ENCODE measurements at regions not wholly inside any gene's neighbourhood (a gene's known extent, or its start where the extent isn't known, plus 50 kb on each side); places are given as distances from the start of the nearest gene placed in this dataset.

DNA sequence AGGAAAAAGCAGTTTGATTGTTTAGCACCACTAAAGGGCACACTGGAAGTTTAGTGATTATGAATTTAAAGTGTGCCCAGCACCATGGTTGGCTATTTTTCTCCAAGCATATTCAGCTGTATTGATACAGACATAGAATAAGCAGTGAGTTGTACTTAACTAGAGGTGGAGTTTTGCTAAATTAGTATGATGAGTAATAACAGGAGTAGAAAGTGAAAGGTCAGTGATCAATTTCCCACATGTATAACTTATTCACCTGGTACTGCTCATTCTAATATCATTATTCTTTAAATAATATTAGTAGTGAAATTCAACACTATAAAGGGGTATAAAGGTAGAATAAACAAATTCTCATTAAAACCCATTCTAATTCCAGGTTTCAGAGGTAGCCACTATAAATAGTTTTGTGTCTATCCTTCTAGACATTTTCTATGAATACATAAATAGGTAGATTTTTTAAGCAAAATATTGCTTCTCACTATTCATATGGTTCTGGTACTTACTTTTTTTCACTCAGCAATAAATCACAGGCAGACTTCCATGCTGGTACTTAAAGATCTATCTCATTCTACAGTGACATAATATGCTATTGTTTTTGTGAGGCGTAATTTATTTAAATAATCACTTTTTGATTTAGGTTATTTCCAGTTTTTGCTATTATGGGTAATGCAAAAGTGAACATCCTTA lies 732.9 kb downstream of the VGLL3 start:
- ATAC-seq (no peak), DNase-seq (no peak)
- TF ChIP-seq, protein P1, sequence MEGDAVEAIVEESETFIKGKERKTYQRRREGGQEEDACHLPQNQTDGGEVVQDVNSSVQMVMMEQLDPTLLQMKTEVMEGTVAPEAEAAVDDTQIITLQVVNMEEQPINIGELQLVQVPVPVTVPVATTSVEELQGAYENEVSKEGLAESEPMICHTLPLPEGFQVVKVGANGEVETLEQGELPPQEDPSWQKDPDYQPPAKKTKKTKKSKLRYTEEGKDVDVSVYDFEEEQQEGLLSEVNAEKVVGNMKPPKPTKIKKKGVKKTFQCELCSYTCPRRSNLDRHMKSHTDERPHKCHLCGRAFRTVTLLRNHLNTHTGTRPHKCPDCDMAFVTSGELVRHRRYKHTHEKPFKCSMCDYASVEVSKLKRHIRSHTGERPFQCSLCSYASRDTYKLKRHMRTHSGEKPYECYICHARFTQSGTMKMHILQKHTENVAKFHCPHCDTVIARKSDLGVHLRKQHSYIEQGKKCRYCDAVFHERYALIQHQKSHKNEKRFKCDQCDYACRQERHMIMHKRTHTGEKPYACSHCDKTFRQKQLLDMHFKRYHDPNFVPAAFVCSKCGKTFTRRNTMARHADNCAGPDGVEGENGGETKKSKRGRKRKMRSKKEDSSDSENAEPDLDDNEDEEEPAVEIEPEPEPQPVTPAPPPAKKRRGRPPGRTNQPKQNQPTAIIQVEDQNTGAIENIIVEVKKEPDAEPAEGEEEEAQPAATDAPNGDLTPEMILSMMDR (IDR thresholded peaks at IDR 0.05): no peak
- no peak overlapping the region for H3K27ac ChIP-seq
- no peaks in the 10 kb centered on the region for H3K27me3 ChIP-seq (ENCODE audit: insufficient read depth in 3 of 3, low read length in 2 of 3)
- H3K9me3 ChIP-seq: no peaks in the 10 kb centered on the region
- 87 to 97% (median 90%) methylated on average over 1 of the region's 1 CpG for WGBS, 3 donors
- no peak overlapping the region for H3K4me3 ChIP-seq
- no peaks in the 10 kb centered on the region for H3K36me3 ChIP-seq (ENCODE audit: insufficient read depth in 1 of 2, low read depth in 1 of 2)
- intact Hi-C loops (cut with DNase I): no loop called here
- H3K4me1 ChIP-seq: no peaks in the 10 kb centered on the region

DNA sequence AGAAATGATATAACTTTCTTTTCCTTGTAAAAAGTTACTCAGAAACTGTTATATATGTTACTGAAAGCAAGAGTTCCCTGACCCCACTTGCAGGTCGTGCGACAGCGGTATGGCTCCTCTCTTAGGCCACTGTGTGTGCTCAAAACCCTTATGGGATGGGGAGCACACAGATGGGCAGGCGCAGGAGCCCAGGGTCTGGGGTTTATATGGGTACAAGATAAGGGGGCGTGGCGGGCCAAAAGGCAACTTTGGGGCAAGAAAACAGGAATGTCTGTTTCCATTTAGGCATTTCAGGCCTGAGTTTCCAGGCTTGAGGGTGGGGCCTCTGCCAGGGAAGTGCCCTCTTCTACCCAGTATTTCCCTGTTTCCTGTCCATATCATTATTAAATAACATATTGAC lies 736.5 kb downstream of the VGLL3 start:
- Histone ChIP-seq H3K4me1 (no peaks in the 10 kb centered on the region), H3K9me3 (no peaks in the 10 kb centered on the region), H3K27ac (no peak overlapping the region), H3K36me3 (ENCODE audit: insufficient read depth in 1 of 2, low read depth in 1 of 2) (no peaks in the 10 kb centered on the region), H3K4me3 (no peak overlapping the region), H3K27me3 (ENCODE audit: insufficient read depth in 3 of 3, low read length in 2 of 3) (no peaks in the 10 kb centered on the region)
- DNase-seq: no peak
- intact Hi-C loops (cut with DNase I): no loop called here
- ATAC-seq: no peak
- WGBS, 3 donors: 79 to 96% (median 90%) methylated on average over 6 of the region's 6 CpGs
- TF ChIP-seq, protein P1 (IDR thresholded peaks at IDR 0.05): no peak

DNA sequence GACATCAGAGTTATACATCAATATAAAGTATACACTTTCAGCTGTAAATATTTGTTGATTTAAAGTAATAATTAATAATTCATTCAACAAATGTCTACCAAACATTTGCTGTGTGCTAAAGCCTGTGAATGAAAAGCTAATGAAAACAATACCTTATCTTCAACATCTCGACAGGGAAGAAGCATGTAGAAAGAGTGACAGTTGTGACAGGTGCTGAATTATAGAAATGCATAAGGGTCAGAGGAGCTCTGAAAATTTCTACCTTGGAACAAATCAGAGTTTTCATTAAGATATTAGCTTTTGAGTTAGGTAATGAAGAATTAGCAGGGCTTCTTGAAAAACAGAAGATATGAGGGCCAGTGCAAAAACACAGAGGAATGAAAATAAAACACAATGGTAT lies 739.2 kb downstream of the VGLL3 start:
- Histone ChIP-seq H3K27me3 (ENCODE audit: insufficient read depth in 3 of 3, low read length in 2 of 3) (no peaks in the 10 kb centered on the region), H3K4me1 (no peaks in the 10 kb centered on the region), H3K27ac (no peak overlapping the region), H3K4me3 (no peak overlapping the region), H3K9me3 (no peaks in the 10 kb centered on the region), H3K36me3 (ENCODE audit: insufficient read depth in 1 of 2, low read depth in 1 of 2) (no peaks in the 10 kb centered on the region)
- TF ChIP-seq, protein P1 (IDR thresholded peaks at IDR 0.05): no peak
- no peak for ATAC-seq
- no peak for DNase-seq
- WGBS, 3 donors: 35 to 39% (median 38%) methylated on average over 1 of the region's 1 CpG
- intact Hi-C loops (cut with DNase I): no loop called here

DNA sequence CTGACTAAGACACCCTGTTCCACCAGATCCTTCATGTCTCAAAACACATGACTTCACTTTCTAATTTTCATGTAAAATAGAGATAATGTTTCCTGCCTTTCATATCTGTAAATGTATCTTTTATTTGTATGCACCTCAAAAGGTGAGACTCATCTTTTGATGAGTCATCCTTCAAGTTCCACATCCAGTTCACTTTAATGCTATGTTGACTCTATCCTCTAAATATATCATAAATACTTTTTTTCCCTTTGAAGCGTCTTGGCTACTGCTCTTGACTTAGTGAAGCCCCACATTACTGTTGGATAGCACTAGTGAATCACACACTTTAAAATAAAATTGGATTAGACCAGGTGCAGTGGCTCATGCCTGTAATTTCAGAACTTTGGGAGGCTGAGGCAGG lies 741.1 kb downstream of the VGLL3 start:
- DNase-seq (no peak), ATAC-seq (no peak)
- Histone ChIP-seq H3K4me1 (no peaks in the 10 kb centered on the region), H3K4me3 (no peak overlapping the region), H3K27me3 (ENCODE audit: insufficient read depth in 3 of 3, low read length in 2 of 3) (no peaks in the 10 kb centered on the region), H3K9me3 (no peaks in the 10 kb centered on the region), H3K36me3 (ENCODE audit: insufficient read depth in 1 of 2, low read depth in 1 of 2) (no peaks in the 10 kb centered on the region), H3K27ac (no peak overlapping the region)
- intact Hi-C loops (cut with DNase I): no loop called here
- whole genome bisulfite sequencing, 3 donors: 75 to 89% (median 86%) methylated on average over 1 of the region's 1 CpG
- TF ChIP-seq, protein P1 (IDR thresholded peaks at IDR 0.05): no peak

DNA sequence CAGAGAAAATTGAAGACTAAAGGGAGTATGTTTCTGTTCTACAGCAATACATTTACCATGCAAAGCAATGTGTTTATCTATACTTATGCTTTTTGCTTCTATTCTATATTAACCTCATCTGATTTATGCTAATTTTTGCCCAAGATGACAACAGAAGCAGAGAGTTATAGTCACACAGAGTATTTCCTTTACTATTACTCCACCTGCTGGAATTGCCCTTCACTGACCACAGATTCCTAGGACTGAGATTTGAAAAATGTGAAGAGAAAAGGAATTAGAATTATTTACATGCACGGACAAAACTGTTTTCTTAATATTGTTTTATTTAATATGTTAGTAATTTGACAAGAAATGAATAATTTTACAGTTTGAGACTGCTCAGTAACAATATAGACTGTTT lies 745.6 kb downstream of the VGLL3 start:
- Histone ChIP-seq H3K36me3 (ENCODE audit: insufficient read depth in 1 of 2, low read depth in 1 of 2) (no peaks in the 10 kb centered on the region), H3K4me3 (no peak overlapping the region), H3K27ac (no peak overlapping the region), H3K4me1 (no peaks in the 10 kb centered on the region), H3K27me3 (ENCODE audit: insufficient read depth in 3 of 3, low read length in 2 of 3) (no peaks in the 10 kb centered on the region), H3K9me3 (no peaks in the 10 kb centered on the region)
- ATAC-seq: no peak
- no peak for DNase-seq
- TF ChIP-seq, protein P1 (IDR thresholded peaks at IDR 0.05): no peak
- intact Hi-C loops (cut with DNase I): no loop called here
- 17 to 29% (median 24%) methylated on average over 1 of the region's 1 CpG for WGBS, 3 donors

Data from psoas muscle (tissue), 7 donors.